SJCRH30 (cell line): ENCODE measurements at regions not wholly inside any gene's neighbourhood (a gene's known extent, or its start where the extent isn't known, plus 50 kb on each side); places are given as distances from the start of the nearest gene placed in this dataset.

Source experiments
- DNase-seq, 2 experiments: peaks; one replicate each; pipeline ENCODE4 v3.0.0-alpha.2; 2015 to 2020
- H3K27ac ChIP-seq: fragments of 250-450 bp; sonication (Bioruptor Pico); 2 replicates; pipeline ENCODE4 v1.5.1; 2020; ENCODE audit warnings: mild to moderate bottlenecking, moderate library complexity
- H3K27me3 ChIP-seq: fragments of 250-450 bp; sonication (Bioruptor Pico); 2 replicates; pipeline ENCODE4 v1.5.1; 2020; ENCODE audit warnings: mild to moderate bottlenecking, moderate library complexity
- H3K36me3 ChIP-seq: fragments of 250-450 bp; sonication (Bioruptor Pico); 2 replicates; pipeline ENCODE4 v1.5.1; 2020; ENCODE audit warnings: mild to moderate bottlenecking, moderate library complexity
- H3K4me1 ChIP-seq: fragments of 250-450 bp; sonication (Bioruptor Pico); 2 replicates; pipeline ENCODE4 v1.5.1; 2020; ENCODE audit warnings: mild to moderate bottlenecking, moderate library complexity
- H3K4me3 ChIP-seq: fragments of 250-450 bp; sonication (Bioruptor Pico); 2 replicates; pipeline ENCODE4 v1.5.1; 2020; ENCODE audit warnings: mild to moderate bottlenecking, moderate library complexity
- H3K9me3 ChIP-seq: fragments of 250-450 bp; sonication (Bioruptor Pico); replicated peaks from 2 replicates; pipeline ENCODE4 v1.5.1; 2020; ENCODE audit warnings: mild to moderate bottlenecking, moderate library complexity

DNA sequence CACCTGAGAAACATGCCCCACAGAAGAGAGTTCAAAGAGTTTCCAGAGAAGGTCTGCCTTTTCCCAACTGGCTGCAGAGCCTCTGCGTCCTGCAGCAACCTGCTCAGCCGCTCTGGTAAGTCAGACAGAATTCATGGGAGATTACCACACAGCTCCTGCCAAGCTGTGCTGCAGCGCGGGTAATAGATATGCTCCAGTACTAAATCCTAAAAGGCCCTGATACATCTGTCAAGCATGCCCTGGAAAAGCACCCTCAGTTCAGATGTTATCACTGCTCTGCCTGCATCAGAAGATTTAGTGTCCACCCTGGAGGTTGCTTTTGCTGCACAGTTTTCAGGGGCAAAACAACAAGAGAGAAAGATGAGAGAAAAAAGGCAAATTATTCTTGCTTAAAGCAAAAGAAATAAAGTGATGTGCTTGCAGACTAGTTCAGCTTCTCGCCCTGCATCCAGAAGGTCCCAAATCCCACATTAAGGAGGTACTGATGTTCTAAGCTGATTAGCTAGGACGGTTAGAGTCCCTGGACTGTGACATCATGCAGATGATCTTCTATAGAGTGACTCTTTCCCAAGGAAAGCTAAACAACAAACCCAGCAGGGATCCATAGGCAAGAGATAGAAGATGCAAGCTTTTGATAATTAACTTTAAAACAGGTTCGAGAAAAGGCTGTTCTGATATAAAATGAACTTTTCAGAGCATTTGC lies 488.6 kb downstream of the BCL11A start:
- no peaks in the 10 kb centered on the region for H3K36me3 ChIP-seq
- H3K27me3 ChIP-seq: peaks cover 12% of the 10 kb centered on the region
- no peak for DNase-seq
- H3K27ac ChIP-seq: no peak overlapping the region
- no peak overlapping the region for H3K4me3 ChIP-seq
- H3K4me1 ChIP-seq: no peaks in the 10 kb centered on the region
- no peaks in the 10 kb centered on the region for H3K9me3 ChIP-seq

DNA sequence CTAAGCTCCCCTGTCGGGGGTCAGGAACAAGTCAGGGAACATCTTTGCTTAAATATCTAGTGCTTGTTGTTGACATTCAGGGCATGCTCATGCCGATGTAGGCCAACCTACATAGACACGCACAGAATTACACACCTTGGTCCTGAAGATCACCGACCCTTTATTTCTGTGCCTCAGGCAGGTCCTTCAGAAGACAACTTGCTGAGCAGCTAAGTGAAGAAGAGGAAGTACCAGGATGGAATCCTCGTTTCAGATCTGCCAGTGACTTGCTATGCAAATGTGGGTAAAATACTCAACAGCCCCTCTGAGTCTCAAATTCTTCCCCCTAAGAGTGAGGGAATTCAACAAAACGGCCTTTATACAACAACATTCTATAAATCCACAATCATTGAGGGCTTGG lies 494.7 kb downstream of the BCL11A start:
- Histone ChIP-seq H3K4me3 (no peak overlapping the region), H3K4me1 (no peaks in the 10 kb centered on the region), H3K36me3 (no peaks in the 10 kb centered on the region), H3K9me3 (no peaks in the 10 kb centered on the region), H3K27ac (no peak overlapping the region), H3K27me3 (peaks cover 8% of the 10 kb centered on the region)
- no peak for DNase-seq

DNA sequence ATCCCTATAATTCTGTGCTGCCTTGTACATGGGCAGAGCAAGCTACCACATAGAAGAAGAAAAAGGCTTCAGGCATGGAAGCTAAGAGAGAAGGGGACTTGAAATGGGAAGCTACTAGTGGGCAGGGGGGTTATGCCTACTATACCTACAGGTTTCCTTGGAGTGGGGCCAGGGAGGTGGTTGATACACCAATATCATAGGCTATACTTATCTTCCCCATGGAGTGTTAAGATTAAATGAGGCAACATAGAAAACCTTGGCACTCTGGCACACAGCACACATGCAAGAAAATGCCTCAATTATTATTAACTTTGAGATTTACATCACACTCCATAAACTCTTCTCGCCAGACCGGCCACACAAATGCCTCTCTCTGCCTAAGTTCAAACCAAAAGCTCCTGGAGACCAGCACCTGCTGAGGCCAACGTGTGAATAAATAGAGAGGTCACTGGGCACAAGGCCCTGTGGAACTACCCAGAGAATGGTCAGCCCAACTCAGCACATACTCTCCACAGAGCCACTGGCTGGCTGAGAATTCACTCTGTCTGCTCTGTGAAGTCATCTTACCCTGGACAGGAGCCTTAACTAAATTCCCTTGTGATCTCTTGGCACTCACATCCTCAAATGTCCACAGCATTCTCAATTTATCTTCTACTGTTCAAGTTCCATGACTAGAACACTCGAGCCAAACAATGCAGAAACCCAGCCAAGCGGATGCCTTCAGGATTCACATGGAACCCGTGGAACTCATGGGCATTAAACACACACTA lies 498.7 kb downstream of the BCL11A start:
- no peaks in the 10 kb centered on the region for H3K36me3 ChIP-seq
- H3K27ac ChIP-seq: no peak overlapping the region
- no peak overlapping the region for H3K4me3 ChIP-seq
- no peaks in the 10 kb centered on the region; the same call in 1 of the 2 replicates for H3K27me3 ChIP-seq
- no peaks in the 10 kb centered on the region for H3K9me3 ChIP-seq
- no peak for DNase-seq
- no peaks in the 10 kb centered on the region for H3K4me1 ChIP-seq

DNA sequence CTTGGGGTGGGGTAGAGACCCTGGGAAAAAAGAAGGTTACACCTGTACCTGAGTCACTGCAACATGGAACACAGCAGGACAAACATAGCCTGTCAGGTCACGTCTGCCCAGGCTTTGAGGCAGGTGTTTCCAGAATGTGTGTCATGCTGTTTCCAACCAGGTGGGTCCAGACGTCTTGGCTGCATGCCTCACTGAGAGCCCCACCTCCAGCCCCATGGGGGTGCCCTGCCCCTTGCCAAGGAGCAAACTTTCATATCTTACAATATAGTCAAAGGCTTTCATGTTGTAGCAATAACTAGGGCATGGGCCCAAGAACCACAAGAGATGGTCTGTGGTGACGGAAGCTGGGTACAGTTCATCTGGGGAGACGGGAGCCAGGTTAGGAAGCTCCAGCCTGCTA lies 499.7 kb downstream of the BCL11A start:
- H3K9me3 ChIP-seq: no peaks in the 10 kb centered on the region

DNA sequence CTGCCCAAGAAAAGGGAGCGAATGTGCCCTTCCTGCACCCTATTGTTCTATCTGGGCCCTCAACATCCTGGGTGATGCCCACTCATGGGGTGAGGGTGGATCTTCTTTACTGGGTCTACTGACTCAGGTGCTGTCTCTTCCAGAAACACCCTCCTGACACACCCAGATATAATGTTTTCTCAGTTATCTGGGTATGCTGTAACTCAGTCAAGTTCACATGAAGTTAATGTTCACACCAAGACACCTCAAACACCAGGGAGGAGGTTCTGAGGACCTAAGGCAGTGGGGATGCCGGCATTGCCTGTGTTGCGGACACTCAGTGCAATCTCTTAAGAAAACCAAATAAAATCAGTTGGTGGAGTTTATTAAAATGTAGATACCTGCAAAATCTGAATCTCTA lies 500.9 kb downstream of the BCL11A start:
- Histone ChIP-seq H3K4me3 (no peak overlapping the region), H3K4me1 (no peaks in the 10 kb centered on the region), H3K9me3 (no peaks in the 10 kb centered on the region), H3K36me3 (no peaks in the 10 kb centered on the region), H3K27ac (no peak overlapping the region), H3K27me3 (no peaks in the 10 kb centered on the region; the same call in 1 of the 2 replicates)
- no peak for DNase-seq

More for the DNA sequence above, 499.7 kb downstream of the BCL11A start:
- Histone ChIP-seq H3K27ac (no peak overlapping the region), H3K36me3 (no peaks in the 10 kb centered on the region), H3K4me3 (no peak overlapping the region), H3K4me1 (no peaks in the 10 kb centered on the region), H3K27me3 (no peaks in the 10 kb centered on the region; the same call in 1 of the 2 replicates)
- DNase-seq: no peak

DNA sequence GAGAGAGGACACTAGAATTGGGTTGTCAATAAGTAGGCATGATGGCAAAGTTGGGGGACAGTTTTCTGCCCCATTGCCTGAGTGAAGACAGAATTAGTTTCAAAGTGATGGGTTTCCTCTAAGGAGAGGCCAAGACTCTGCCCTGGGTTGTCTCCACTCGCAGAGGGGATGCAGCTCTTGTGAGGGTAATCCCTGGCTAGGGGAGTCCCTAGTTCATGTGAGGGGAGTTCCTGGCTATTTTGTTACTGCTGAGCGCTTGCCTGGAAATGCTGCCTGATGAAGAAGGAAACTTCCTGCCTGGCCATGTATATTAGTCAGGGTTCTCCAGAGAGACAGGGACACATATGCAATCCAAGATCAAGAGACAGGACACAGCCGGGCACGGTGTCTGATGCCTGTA lies 501.5 kb downstream of the BCL11A start:
- H3K9me3 ChIP-seq: no peaks in the 10 kb centered on the region
- no peak overlapping the region for H3K4me3 ChIP-seq
- H3K27ac ChIP-seq: no peak overlapping the region
- no peaks in the 10 kb centered on the region for H3K4me1 ChIP-seq
- DNase-seq: no peak
- no peaks in the 10 kb centered on the region; the same call in 1 of the 2 replicates for H3K27me3 ChIP-seq
- H3K36me3 ChIP-seq: no peaks in the 10 kb centered on the region

DNA sequence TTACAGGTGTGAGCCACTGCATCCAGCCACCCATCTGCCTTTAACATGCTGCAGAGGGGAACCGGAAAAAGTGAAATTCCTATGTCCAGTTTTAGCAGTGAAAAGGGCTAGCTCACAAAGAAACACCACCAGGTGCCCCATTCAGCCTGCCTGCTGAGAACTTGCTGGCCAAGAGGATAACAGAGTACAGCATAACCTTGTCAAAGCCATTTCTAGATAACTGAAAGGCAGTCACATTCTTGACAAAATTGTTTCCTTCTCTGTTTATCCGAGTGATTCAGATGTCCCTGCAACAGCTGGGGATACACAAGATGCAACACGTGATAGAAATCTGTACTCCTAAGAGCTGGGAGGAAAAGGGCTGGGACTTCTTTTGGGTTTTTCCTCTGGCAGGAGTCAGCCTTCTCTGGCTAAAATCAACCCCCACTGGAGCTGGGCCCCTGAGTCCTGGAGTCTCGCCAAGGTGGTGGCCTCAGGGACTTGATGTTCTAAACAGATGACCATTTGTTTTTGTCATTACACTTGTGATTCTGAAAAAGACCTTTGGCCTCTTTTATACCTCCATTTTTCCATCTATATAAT lies 505.4 kb downstream of the BCL11A start:
- no peaks in the 10 kb centered on the region; the same call in 1 of the 2 replicates for H3K27me3 ChIP-seq
- no peaks in the 10 kb centered on the region for H3K4me1 ChIP-seq
- DNase-seq: peak in 1 of 2 experiments; percentile 12
- no peak overlapping the region for H3K4me3 ChIP-seq
- H3K36me3 ChIP-seq: no peaks in the 10 kb centered on the region
- H3K27ac ChIP-seq: no peak overlapping the region
- no peaks in the 10 kb centered on the region for H3K9me3 ChIP-seq

DNA sequence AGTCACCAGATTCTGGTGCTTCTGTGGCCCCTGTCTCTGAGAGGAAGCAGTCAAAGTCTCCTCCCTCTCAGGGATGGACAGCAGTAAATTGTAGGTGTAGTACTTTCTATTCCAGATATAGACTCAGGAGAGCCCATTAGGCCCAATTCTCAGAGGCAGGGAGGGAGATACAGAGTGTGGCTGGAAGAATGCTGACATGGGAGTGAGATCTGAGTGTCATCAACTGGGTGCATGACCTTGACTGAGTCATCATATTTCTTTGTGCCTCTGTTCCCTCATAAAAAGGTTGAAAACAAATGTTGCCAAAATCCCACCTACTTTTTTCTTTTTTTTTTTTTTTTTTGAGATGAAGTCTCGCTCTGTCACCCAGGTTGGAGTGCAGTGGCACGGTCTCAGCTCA lies 506.1 kb downstream of the BCL11A start:
- DNase-seq: no peak
- no peaks in the 10 kb centered on the region for H3K27me3 ChIP-seq
- no peaks in the 10 kb centered on the region for H3K36me3 ChIP-seq
- no peak overlapping the region for H3K27ac ChIP-seq
- no peaks in the 10 kb centered on the region for H3K4me1 ChIP-seq
- H3K9me3 ChIP-seq: no peaks in the 10 kb centered on the region
- no peak overlapping the region for H3K4me3 ChIP-seq

DNA sequence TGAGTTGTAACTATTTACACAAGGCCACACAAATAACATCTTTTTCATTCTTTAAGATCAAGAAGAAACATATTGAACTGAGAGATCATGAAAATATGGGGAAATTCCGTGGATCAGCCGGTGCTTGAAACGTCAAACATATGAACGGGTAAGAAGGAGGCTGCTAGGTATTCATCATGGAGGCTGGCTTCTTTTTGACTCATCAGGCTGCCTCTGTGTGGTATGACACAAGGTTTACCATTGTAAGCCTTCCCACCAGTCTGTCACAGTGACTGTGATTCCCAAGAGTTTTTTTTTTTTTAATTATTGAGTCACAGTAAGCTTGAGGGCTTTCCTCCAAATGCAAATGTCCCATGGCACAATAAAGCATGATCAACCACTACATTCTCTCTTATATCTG lies 506.9 kb downstream of the BCL11A start:
- H3K27me3 ChIP-seq: no peaks in the 10 kb centered on the region
- no peaks in the 10 kb centered on the region for H3K9me3 ChIP-seq
- no peaks in the 10 kb centered on the region for H3K36me3 ChIP-seq
- no peak overlapping the region for H3K27ac ChIP-seq
- no peak for DNase-seq
- no peaks in the 10 kb centered on the region for H3K4me1 ChIP-seq
- no peak overlapping the region for H3K4me3 ChIP-seq

DNA sequence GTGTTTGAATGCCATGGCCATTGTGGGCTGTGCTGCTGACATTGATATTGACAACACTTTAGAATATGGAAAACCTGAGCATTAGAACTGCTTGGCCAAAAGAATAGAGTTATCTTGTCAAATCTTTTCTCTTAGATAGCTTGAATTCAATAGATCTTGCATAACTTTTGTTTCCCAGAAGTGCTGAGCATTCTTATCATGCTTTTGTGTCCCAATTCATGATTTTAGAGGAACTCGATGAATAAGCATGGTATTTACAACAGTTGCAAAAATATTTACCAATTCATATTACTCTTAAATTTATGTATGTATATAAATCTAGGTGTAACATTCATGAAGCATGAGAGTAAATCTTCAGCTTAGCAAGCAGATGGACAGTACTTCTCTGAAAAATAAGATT lies 508.0 kb downstream of the BCL11A start:
- Histone ChIP-seq H3K27me3 (no peaks in the 10 kb centered on the region), H3K27ac (no peak overlapping the region), H3K4me1 (no peaks in the 10 kb centered on the region), H3K4me3 (no peak overlapping the region), H3K9me3 (no peaks in the 10 kb centered on the region), H3K36me3 (no peaks in the 10 kb centered on the region)
- DNase-seq: no peak

DNA sequence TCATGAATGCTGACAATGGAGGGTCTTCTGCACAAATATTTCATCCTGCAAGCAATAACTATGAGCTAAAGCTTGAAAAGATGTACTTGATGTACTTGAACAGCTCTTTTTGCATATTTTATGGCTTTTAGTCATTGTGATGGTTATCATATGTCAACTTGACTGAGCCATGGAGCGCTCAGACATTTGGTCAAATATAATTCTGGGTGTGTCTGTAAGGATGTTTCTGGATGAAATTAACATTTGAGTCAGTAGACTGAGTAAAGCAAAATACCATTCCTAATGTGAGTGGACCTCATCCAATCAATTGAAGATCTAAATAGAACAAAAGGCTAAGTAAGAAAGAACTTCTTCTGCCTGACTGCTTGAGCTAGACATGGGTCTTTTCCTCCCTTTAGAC lies 509.0 kb downstream of the BCL11A start:
- no peak for DNase-seq
- Histone ChIP-seq H3K27ac (no peak overlapping the region), H3K27me3 (no peaks in the 10 kb centered on the region), H3K4me3 (no peak overlapping the region), H3K9me3 (no peaks in the 10 kb centered on the region), H3K4me1 (no peaks in the 10 kb centered on the region), H3K36me3 (no peaks in the 10 kb centered on the region)

DNA sequence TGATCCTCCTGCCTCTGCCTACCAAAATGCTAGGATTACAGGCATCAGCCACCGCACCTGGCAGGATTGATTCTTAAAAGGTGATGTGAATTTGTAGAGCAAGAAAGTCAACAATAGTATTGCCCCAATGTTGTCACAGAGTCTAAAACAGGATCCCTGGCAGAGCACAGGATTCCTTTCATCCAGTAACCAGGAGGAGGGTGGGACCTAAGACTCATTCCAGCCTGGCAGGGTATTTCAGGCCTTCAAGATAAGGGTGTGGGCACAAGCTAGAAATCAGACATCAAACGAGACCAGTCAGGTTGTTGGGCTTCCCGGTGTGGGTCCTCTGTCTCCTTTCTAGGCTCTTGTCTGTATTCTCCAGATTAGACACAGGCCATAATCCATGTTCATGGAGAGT lies 511.4 kb downstream of the BCL11A start:
- H3K27me3 ChIP-seq: no peaks in the 10 kb centered on the region
- no peaks in the 10 kb centered on the region for H3K36me3 ChIP-seq
- no peaks in the 10 kb centered on the region for H3K9me3 ChIP-seq
- no peak for DNase-seq
- H3K4me3 ChIP-seq: no peak overlapping the region
- no peaks in the 10 kb centered on the region for H3K4me1 ChIP-seq
- H3K27ac ChIP-seq: no peak overlapping the region

DNA sequence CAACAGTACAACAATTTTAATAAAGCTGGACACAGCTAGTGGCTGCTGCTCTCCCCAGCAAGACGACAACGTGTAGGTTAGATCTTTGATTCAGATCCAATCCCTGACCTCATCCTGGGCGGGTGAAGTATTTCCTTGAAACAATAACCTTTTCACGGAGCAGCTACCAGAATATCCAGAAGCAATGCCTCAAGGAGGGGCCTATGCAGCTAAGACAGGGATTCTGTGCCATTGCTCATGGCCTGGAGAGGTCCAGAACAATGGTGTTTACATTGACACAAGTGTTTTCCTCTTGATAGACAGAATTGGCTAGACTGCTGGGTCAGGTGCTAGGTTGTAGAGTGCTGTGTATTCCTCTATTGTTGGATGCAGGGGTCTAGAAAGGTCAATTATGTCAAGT lies 520.1 kb downstream of the BCL11A start:
- no peak for DNase-seq
- Histone ChIP-seq H3K9me3 (no peaks in the 10 kb centered on the region), H3K4me3 (no peak overlapping the region), H3K27me3 (no peaks in the 10 kb centered on the region), H3K27ac (no peak overlapping the region), H3K4me1 (no peaks in the 10 kb centered on the region), H3K36me3 (no peaks in the 10 kb centered on the region)

DNA sequence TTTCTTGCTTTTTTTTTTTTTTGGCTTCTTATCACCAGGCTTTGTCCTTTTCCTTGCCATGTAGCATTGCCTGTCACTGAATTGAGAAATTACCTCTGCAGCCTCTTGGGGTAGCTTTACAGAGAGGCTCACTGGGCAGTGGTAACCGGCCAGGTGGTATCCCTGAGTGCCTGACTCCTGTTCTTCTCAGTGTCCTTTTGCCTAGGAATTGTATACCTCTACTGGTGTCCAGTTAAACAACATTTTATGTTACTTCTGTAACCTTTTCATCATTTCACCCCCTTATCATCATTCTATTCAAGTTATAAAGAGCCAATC lies 523.9 kb downstream of the BCL11A start:
- Histone ChIP-seq H3K27me3 (peaks cover 7% of the 10 kb centered on the region; the same call in 1 of the 2 replicates), H3K36me3 (no peaks in the 10 kb centered on the region), H3K9me3 (0 out of 2 replicates have a peak, but pooled peaks cover 3% of the 10 kb centered on the region), H3K4me3 (no peak overlapping the region), H3K27ac (no peak overlapping the region), H3K4me1 (no peaks in the 10 kb centered on the region)
- no peak for DNase-seq

DNA sequence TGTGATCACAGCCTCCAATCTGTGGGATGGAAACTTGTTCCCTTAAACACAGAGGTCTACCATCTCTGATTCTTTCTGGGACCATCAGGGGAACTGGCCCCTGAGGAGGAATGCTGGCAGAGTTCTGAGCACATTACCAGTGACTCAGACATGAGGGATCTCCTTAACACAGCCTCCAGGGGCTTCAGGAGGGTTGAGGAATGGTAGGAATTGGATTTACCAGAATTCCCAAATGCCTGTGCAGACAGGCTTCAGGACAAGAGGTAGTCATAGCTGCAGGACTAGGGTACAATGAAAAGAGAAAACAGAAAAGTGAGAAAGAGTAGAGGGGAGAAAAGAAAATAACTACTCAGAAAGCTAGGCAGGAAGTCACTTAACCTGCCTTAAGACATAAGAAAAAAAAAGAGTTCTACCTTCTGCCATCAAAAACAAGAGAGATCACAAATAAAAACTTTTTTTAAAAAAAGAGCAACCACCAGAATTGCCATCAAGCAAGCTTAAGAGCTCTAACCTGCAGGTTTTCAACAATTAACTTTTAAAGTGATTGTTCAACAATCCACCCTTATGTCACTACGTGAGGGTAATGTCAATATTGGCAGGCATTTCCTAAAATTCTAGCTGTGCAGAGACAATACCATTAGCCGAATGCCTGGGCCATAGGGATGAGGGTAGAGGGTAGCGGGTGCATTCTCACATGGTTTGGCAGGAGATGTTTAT lies 524.4 kb downstream of the BCL11A start:
- Histone ChIP-seq H3K4me1 (no peaks in the 10 kb centered on the region), H3K9me3 (0 out of 2 replicates have a peak, but pooled peaks cover 3% of the 10 kb centered on the region), H3K4me3 (no peak overlapping the region), H3K27ac (no peak overlapping the region), H3K36me3 (no peaks in the 10 kb centered on the region), H3K27me3 (peaks cover 7% of the 10 kb centered on the region; the same call in 1 of the 2 replicates)
- DNase-seq: no peak
